ENCODE measurements at regions not wholly inside any gene's neighbourhood (a gene's known extent, or its start where the extent isn't known, plus 50 kb on each side); places are given as distances from the start of the nearest gene placed in this dataset.
"Not testable (repeated sequence)": the region's sequence is repeated elsewhere in the genome, so short reads cannot be mapped to it uniquely, and the experiment has no call there.

- Histone ChIP-seq H3K27ac (no peak overlapping the region), H3K4me3 (ENCODE audit: low read depth, low read length) (no peak overlapping the region), H3K36me3 (replicated peaks) (no peaks in the 10 kb centered on the region), H3K27me3 (replicated peaks) (no peaks in the 10 kb centered on the region)
- no peak for TF ChIP-seq CTCF (IDR thresholded peaks at IDR 0.05; ENCODE audit: low read depth, low read length, missing control alignments)
- DNase-seq = no peak
- in situ Hi-C loops (cut with HindIII; ENCODE audit: low pct_ligation_motif_present, low sequenced_read_pairs) = no loop called here
Measured at GRCh38 chr3:1456781-1457311, 364.0 kb downstream of the CNTN6 start.

GRCh38 chr3:1462371-1462770 lies 369.5 kb downstream of the CNTN6 start:
- no peaks in the 10 kb centered on the region for H3K27me3 ChIP-seq (replicated peaks)
- no peak for DNase-seq
- no peaks in the 10 kb centered on the region for H3K36me3 ChIP-seq (replicated peaks)
- TF ChIP-seq CTCF (IDR thresholded peaks at IDR 0.05; ENCODE audit: low read depth, low read length, missing control alignments) = no peak
- in situ Hi-C loops (cut with HindIII; ENCODE audit: low pct_ligation_motif_present, low sequenced_read_pairs) = no loop called here
- H3K27ac ChIP-seq = no peak overlapping the region
- no peak overlapping the region for H3K4me3 ChIP-seq (ENCODE audit: low read depth, low read length)

- no peak for DNase-seq
- no peak overlapping the region for H3K4me3 ChIP-seq (ENCODE audit: low read depth, low read length)
- no peak for TF ChIP-seq CTCF (IDR thresholded peaks at IDR 0.05; ENCODE audit: low read depth, low read length, missing control alignments)
- no peak overlapping the region for H3K27ac ChIP-seq
- no peaks in the 10 kb centered on the region for H3K27me3 ChIP-seq (replicated peaks)
- in situ Hi-C loops (cut with HindIII; ENCODE audit: low pct_ligation_motif_present, low sequenced_read_pairs) = no loop called here
- H3K36me3 ChIP-seq (replicated peaks) = no peaks in the 10 kb centered on the region
Measured at GRCh38 chr3:1462856-1463450, 370.1 kb downstream of the CNTN6 start.

GRCh38 chr3:1465091-1465490 lies 372.3 kb downstream of the CNTN6 start:
- H3K4me3 ChIP-seq (ENCODE audit: low read depth, low read length); in situ Hi-C loops (cut with HindIII; ENCODE audit: low pct_ligation_motif_present, low sequenced_read_pairs); H3K27me3 ChIP-seq (replicated peaks); DNase-seq; H3K36me3 ChIP-seq (replicated peaks); H3K27ac ChIP-seq: not testable (repeated sequence)

GRCh38 chr3:1468145-1468544 lies 375.3 kb downstream of the CNTN6 start:
- no peak for TF ChIP-seq CTCF (IDR thresholded peaks at IDR 0.05; ENCODE audit: low read depth, low read length, missing control alignments)
- in situ Hi-C loops (cut with HindIII; ENCODE audit: low pct_ligation_motif_present, low sequenced_read_pairs) = no loop called here

GRCh38 chr3:1469248-1469647 lies 376.4 kb downstream of the CNTN6 start:
- DNase-seq = no peak
- H3K36me3 ChIP-seq (replicated peaks) = no peaks in the 10 kb centered on the region
- in situ Hi-C loops (cut with HindIII; ENCODE audit: low pct_ligation_motif_present, low sequenced_read_pairs) = no loop called here
- H3K27ac ChIP-seq = no peak overlapping the region
- no peaks in the 10 kb centered on the region for H3K27me3 ChIP-seq (replicated peaks)
- TF ChIP-seq CTCF (IDR thresholded peaks at IDR 0.05; ENCODE audit: low read depth, low read length, missing control alignments) = no peak
- H3K4me3 ChIP-seq (ENCODE audit: low read depth, low read length) = no peak overlapping the region

More at GRCh38 chr3:1468145-1468544, 375.3 kb downstream of the CNTN6 start:
- H3K27me3 ChIP-seq (replicated peaks) = no peaks in the 10 kb centered on the region
- H3K36me3 ChIP-seq (replicated peaks) = no peaks in the 10 kb centered on the region
- no peak overlapping the region for H3K4me3 ChIP-seq (ENCODE audit: low read depth, low read length)
- DNase-seq = no peak
- no peak overlapping the region for H3K27ac ChIP-seq
